GM12874 (cell line): ENCODE measurements at regions not wholly inside any gene's neighbourhood (a gene's known extent, or its start where the extent isn't known, plus 50 kb on each side); places are given as distances from the start of the nearest gene placed in this dataset.

Source experiments
- TF ChIP-seq, protein P1 (sequence below): IDR thresholded peaks from 2 replicates; pipeline ENCODE4 v1.5.1; 2011; ENCODE audit warnings: low read depth, mild to moderate bottlenecking, control low read depth, low read length, moderate library complexity; ENCODE audit not compliant: insufficient read depth

DNA sequence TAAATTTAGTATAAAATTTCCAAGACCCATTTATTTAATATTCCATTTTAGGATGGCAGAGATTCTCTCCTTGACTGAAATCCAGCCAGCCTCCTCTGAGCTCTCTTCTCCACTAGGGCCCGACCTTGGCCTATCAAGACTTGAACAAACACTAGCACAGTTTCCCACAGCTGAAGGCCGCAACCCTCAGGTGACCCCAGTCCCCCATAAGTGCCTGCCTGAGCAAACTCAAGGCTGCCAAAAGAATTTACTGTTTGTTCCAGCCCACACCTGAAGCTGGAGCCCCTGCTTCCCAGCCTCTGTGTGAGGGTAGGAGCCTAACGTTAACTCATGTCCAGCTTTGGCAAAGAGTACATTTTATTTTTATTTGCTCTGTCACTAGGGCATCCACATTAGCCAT lies 629.0 kb upstream of the ZFP42 start:
- TF ChIP-seq, protein P1, sequence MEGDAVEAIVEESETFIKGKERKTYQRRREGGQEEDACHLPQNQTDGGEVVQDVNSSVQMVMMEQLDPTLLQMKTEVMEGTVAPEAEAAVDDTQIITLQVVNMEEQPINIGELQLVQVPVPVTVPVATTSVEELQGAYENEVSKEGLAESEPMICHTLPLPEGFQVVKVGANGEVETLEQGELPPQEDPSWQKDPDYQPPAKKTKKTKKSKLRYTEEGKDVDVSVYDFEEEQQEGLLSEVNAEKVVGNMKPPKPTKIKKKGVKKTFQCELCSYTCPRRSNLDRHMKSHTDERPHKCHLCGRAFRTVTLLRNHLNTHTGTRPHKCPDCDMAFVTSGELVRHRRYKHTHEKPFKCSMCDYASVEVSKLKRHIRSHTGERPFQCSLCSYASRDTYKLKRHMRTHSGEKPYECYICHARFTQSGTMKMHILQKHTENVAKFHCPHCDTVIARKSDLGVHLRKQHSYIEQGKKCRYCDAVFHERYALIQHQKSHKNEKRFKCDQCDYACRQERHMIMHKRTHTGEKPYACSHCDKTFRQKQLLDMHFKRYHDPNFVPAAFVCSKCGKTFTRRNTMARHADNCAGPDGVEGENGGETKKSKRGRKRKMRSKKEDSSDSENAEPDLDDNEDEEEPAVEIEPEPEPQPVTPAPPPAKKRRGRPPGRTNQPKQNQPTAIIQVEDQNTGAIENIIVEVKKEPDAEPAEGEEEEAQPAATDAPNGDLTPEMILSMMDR, result no peak

DNA sequence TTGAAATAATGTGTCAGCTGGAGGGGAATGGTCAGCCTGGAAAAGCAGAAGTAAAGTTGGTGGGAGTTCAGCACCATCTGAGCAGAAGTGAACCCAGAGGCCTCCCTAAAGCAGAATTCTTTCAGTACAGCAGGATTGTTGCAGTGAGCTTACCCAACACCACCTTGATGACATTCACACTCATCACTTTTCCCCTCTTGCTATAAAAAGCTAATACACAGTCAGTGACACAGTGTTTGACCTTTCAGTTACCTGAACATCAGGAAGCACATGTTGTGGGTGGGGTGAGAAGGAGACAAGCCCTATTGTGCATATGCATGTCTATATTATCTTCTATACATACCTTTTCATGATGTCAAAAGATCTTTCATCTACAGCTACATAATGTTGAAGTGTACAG lies 624.7 kb upstream of the ZFP42 start:
- TF ChIP-seq, protein P1, result no peak

DNA sequence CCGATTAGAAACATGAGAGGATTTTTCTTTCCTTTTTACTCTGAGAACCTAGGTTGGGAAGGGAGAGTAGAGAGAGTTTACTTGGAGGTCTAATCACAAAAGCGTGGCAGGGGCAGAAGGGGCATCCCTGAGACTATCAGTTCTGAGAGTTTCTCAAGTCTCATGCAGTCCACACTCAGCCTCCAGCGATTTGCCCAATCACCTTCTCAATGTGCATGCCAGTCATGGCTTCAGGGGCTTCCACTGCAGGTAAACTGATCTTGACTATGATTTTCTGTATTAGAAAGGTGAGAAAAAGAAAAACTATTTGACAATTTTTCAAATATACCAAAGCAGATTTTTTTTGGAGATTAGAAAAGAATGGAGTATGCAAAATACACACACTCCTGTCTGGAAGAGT lies 617.1 kb upstream of the ZFP42 start:
- TF ChIP-seq, protein P1, result no peak

DNA sequence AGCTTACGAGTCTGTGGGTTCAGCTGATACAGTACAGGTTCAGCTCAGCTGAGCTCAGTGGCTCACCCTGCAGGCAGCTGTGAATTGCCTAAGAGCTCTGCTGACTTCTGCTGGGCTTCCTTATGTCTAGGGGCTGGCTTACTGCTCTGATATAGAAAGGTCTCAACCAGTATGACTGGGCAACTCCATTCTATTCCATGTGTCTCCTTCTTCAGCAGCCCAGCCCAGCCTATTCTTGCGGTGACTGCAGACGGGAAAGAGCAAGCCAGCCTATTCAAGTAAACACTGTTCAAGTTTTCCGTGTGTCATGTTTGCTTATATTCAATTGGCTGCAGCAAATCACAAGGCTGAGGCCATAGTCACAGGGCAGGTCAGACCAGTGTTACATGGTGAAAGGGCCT lies 615.4 kb upstream of the ZFP42 start:
- TF ChIP-seq, protein P1, result no peak

DNA sequence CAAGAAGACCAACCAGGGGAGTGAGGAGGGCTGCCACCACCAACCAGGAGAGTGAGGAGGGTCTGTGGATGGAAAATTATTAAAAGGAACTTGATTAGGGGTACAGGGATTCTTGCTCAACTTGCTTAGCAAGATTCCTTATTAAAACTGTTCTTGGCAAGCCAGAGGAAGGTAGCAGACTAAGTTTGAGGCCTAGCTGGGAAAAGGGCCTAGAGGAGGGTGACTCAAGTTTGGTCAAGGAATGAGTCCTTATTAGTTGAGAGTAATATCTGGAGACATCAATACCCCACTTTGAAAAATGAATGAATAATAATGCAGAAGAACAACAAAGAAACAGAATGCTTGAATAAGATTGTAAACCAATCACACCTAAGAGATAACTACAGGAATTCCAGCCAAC lies 612.4 kb upstream of the ZFP42 start:
- TF ChIP-seq, protein P1, result no peak

DNA sequence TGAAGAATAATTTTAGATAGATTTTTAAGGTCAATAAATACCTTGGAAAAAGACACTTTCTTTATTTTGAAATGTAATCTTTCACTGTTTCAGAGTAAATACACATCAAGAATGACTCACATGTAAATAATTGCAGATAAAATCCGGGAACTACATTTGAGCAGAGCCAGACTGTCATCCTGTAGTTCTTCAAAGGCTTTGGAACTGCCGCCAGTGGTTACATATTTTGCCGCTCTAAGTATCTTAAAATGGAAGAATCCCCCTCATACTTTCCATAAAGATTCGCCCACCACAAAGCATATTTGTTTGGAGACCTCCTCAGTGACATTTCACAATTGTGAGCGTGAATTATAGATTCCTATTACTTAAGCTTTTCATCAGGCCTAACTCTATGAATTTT lies 607.8 kb upstream of the ZFP42 start:
- TF ChIP-seq, protein P1, result no peak

DNA sequence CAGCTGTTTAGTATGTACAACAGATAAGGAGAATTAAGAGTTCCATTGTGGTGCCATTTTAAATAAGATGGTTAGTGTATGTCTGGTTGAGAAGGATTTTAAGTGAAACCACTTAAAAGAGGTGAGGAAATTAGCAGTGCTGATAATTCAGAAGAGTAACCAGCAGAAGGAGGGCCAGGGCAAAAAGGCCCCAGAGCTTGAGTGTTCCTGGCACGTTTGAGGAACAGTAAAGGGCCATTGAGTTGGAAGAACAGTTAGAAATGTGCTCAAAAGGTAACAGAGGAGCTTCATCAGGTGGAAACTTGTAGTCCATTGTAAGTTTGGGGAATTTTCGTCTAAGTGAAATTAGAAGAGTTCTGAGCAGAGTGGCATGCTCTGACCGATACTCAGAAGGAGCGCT lies 606.2 kb upstream of the ZFP42 start:
- TF ChIP-seq, protein P1, result no peak

DNA sequence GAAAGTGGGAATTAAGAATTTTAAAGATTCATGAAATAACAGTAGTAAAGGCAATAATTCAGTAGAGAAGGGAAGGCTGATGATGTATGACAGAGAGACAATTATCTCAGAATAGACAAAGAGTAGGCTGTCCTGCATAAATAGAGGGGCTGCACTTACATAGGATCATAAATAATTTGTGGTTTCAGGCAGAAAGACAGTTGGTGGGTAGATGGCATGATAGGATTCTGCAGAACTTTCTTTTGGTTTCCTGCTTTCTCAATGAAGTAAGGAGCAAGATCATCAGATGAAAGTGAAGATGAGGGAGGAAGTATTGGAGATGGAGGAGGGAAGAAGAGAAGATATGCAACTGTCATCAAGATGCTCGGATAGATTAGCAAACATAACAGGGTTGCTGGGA lies 604.9 kb upstream of the ZFP42 start:
- TF ChIP-seq, protein P1, result no peak
